ENCODE measurements at regions not wholly inside any gene's neighbourhood (a gene's known extent, or its start where the extent isn't known, plus 50 kb on each side); places are given as distances from the start of the nearest gene placed in this dataset.

GRCh38 chr14:42860371-42860770 lies 1253.7 kb downstream of the LRFN5 start:
- no peaks in the 10 kb centered on the region for H3K36me3 ChIP-seq (ENCODE audit: control insufficient read depth, insufficient read depth, low read length)
- H3K79me2 ChIP-seq (ENCODE audit: control insufficient read depth, insufficient read depth, low read length), result no peaks in the 10 kb centered on the region
- no peak for TF ChIP-seq CTCF (conservative IDR thresholded peaks at IDR 0.05 in 1 of 2, IDR thresholded peaks at IDR 0.05 in 1 of 2; ENCODE audit: low read depth in 1 of 2, low read length in 2 of 2)
- no peak for TF ChIP-seq EZH2 (IDR thresholded peaks at IDR 0.05; ENCODE audit: low read length, missing control alignments)
- no peaks in the 10 kb centered on the region for H3K4me1 ChIP-seq (ENCODE audit: control insufficient read depth, extremely low read depth, insufficient read depth, low read length)
- H3K27me3 ChIP-seq (ENCODE audit: control insufficient read depth, insufficient read depth, low read length), result no peaks in the 10 kb centered on the region
- no peak for DNase-seq (ENCODE audit: low read depth in 2 of 2)
- H2AFZ ChIP-seq (ENCODE audit: low read length), result no peak overlapping the region
- no peak overlapping the region for H3K27ac ChIP-seq (ENCODE audit: insufficient read depth, low read length)
- H3K9me3 ChIP-seq (ENCODE audit: control insufficient read depth, insufficient read depth, low read depth, low read length), result no peaks in the 10 kb centered on the region
- no peaks in the 10 kb centered on the region for H4K20me1 ChIP-seq (ENCODE audit: control insufficient read depth, extremely low read depth, insufficient read depth, low read length)
- no peak overlapping the region for H3K9ac ChIP-seq (ENCODE audit: insufficient read depth, low read length)
- H3K4me3 ChIP-seq (replicated peaks in 1 of 4; ENCODE audit: control extremely low read depth in 1 of 4, insufficient read depth in 1 of 4, low read depth in 3 of 4, low read length in 4 of 4), result no peak overlapping the region
- H3K4me2 ChIP-seq (ENCODE audit: extremely low read depth, insufficient read depth, low read length), result no peak overlapping the region

GRCh38 chr14:42856106-42856505 lies 1249.4 kb downstream of the LRFN5 start:
- no peaks in the 10 kb centered on the region for H3K4me1 ChIP-seq (ENCODE audit: control insufficient read depth, extremely low read depth, insufficient read depth, low read length)

GRCh38 chr14:42855085-42855484 lies 1248.4 kb downstream of the LRFN5 start:
- no peaks in the 10 kb centered on the region for H3K27me3 ChIP-seq (ENCODE audit: control insufficient read depth, insufficient read depth, low read length)
- H3K9ac ChIP-seq (ENCODE audit: insufficient read depth, low read length), result no peak overlapping the region
- no peaks in the 10 kb centered on the region for H3K36me3 ChIP-seq (ENCODE audit: control insufficient read depth, insufficient read depth, low read length)
- peak; percentile 1 to 51 for DNase-seq (ENCODE audit: low read depth in 2 of 2)
- no peak overlapping the region for H3K4me2 ChIP-seq (ENCODE audit: extremely low read depth, insufficient read depth, low read length)
- no peak overlapping the region for H3K4me3 ChIP-seq (replicated peaks in 1 of 4; ENCODE audit: control extremely low read depth in 1 of 4, insufficient read depth in 1 of 4, low read depth in 3 of 4, low read length in 4 of 4)
- no peak overlapping the region for H2AFZ ChIP-seq (ENCODE audit: low read length)
- no peaks in the 10 kb centered on the region for H3K4me1 ChIP-seq (ENCODE audit: control insufficient read depth, extremely low read depth, insufficient read depth, low read length)
- no peaks in the 10 kb centered on the region for H3K9me3 ChIP-seq (ENCODE audit: control insufficient read depth, insufficient read depth, low read depth, low read length)
- no peak overlapping the region for H3K27ac ChIP-seq (ENCODE audit: insufficient read depth, low read length)
- TF ChIP-seq EZH2 (IDR thresholded peaks at IDR 0.05; ENCODE audit: low read length, missing control alignments), result no peak
- TF ChIP-seq CTCF (conservative IDR thresholded peaks at IDR 0.05 in 1 of 2, IDR thresholded peaks at IDR 0.05 in 1 of 2; ENCODE audit: low read depth in 1 of 2, low read length in 2 of 2), result no peak
- H3K79me2 ChIP-seq (ENCODE audit: control insufficient read depth, insufficient read depth, low read length), result no peaks in the 10 kb centered on the region
- H4K20me1 ChIP-seq (ENCODE audit: control insufficient read depth, extremely low read depth, insufficient read depth, low read length), result no peaks in the 10 kb centered on the region

More at GRCh38 chr14:42856106-42856505, 1249.4 kb downstream of the LRFN5 start:
- no peaks in the 10 kb centered on the region for H4K20me1 ChIP-seq (ENCODE audit: control insufficient read depth, extremely low read depth, insufficient read depth, low read length)
- no peak overlapping the region for H3K27ac ChIP-seq (ENCODE audit: insufficient read depth, low read length)
- no peak for TF ChIP-seq EZH2 (IDR thresholded peaks at IDR 0.05; ENCODE audit: low read length, missing control alignments)
- no peak for TF ChIP-seq CTCF (conservative IDR thresholded peaks at IDR 0.05 in 1 of 2, IDR thresholded peaks at IDR 0.05 in 1 of 2; ENCODE audit: low read depth in 1 of 2, low read length in 2 of 2)
- no peak overlapping the region for H3K9ac ChIP-seq (ENCODE audit: insufficient read depth, low read length)
- no peaks in the 10 kb centered on the region for H3K79me2 ChIP-seq (ENCODE audit: control insufficient read depth, insufficient read depth, low read length)
- H3K27me3 ChIP-seq (ENCODE audit: control insufficient read depth, insufficient read depth, low read length), result no peaks in the 10 kb centered on the region
- no peak overlapping the region for H3K4me3 ChIP-seq (replicated peaks in 1 of 4; ENCODE audit: control extremely low read depth in 1 of 4, insufficient read depth in 1 of 4, low read depth in 3 of 4, low read length in 4 of 4)
- no peaks in the 10 kb centered on the region for H3K36me3 ChIP-seq (ENCODE audit: control insufficient read depth, insufficient read depth, low read length)
- H3K4me2 ChIP-seq (ENCODE audit: extremely low read depth, insufficient read depth, low read length), result no peak overlapping the region
- H3K9me3 ChIP-seq (ENCODE audit: control insufficient read depth, insufficient read depth, low read depth, low read length), result no peaks in the 10 kb centered on the region
- DNase-seq (ENCODE audit: low read depth in 2 of 2), result no peak
- no peak overlapping the region for H2AFZ ChIP-seq (ENCODE audit: low read length)
